Lower lobe of right lung (tissue), 2 donors: ENCODE measurements at regions not wholly inside any gene's neighbourhood (a gene's known extent, or its start where the extent isn't known, plus 50 kb on each side); places are given as distances from the start of the nearest gene placed in this dataset.

Experiments used
- ATAC-seq, 2 donors: fragments of 200-7000 bp; cut with Tn5 transposase; one replicate each; pipeline ENCODE4 v1.9.1; 2020 to 2022; ENCODE audit warnings: mild to moderate bottlenecking in 2 of 2, moderate library complexity in 2 of 2
- DNase-seq: peaks from one replicate; pipeline ENCODE4 v3.0.0-alpha.2; 2020
- H3K27ac ChIP-seq: fragments of 200-600 bp; one replicate; pipeline ENCODE4 v1.8.0; 2022
- H3K27me3 ChIP-seq: fragments of 200-600 bp; one replicate; pipeline ENCODE4 v1.8.0; 2022; ENCODE audit warnings: low read depth
- H3K36me3 ChIP-seq: fragments of 200-600 bp; one replicate; pipeline ENCODE4 v1.8.0; 2022; ENCODE audit warnings: mild to moderate bottlenecking
- H3K4me1 ChIP-seq: fragments of 200-600 bp; one replicate; pipeline ENCODE4 v1.8.0; 2022
- H3K4me3 ChIP-seq: fragments of 200-600 bp; one replicate; pipeline ENCODE4 v1.8.0; 2022; ENCODE audit warnings: mild to moderate bottlenecking
- H3K9me3 ChIP-seq: fragments of 200-600 bp; one replicate; pipeline ENCODE4 v1.8.0; 2022
- intact Hi-C: fragments of 100-400 bp; cut with DNase I; formaldehyde crosslinking; loops from one replicate; pipeline ENCODE4 v1.11.0; 2022
- TF ChIP-seq, protein P1 (sequence below): fragments of 200-600 bp; IDR thresholded peaks from one replicate; pipeline ENCODE4 v1.8.0; 2022; ENCODE audit warnings: antibody characterized with exemption, mild to moderate bottlenecking
- donor health status: DM: no; HTN: yes; CAD: no; lungs with severe emphysema.

- DNase-seq (no peak), ATAC-seq (no peak)
- intact Hi-C loops = no loop called here
- Histone ChIP-seq H3K36me3 (no peaks in the 10 kb centered on the region), H3K4me1 (no peaks in the 10 kb centered on the region), H3K27me3 (no peaks in the 10 kb centered on the region), H3K27ac (no peak overlapping the region), H3K9me3 (no peaks in the 10 kb centered on the region), H3K4me3 (no peak overlapping the region)
- TF ChIP-seq, protein P1, sequence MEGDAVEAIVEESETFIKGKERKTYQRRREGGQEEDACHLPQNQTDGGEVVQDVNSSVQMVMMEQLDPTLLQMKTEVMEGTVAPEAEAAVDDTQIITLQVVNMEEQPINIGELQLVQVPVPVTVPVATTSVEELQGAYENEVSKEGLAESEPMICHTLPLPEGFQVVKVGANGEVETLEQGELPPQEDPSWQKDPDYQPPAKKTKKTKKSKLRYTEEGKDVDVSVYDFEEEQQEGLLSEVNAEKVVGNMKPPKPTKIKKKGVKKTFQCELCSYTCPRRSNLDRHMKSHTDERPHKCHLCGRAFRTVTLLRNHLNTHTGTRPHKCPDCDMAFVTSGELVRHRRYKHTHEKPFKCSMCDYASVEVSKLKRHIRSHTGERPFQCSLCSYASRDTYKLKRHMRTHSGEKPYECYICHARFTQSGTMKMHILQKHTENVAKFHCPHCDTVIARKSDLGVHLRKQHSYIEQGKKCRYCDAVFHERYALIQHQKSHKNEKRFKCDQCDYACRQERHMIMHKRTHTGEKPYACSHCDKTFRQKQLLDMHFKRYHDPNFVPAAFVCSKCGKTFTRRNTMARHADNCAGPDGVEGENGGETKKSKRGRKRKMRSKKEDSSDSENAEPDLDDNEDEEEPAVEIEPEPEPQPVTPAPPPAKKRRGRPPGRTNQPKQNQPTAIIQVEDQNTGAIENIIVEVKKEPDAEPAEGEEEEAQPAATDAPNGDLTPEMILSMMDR = no peak
These were observed 341.2 kb upstream of the CTNND2 start for GRCh38 chr5:12245429-12245828.

DNA sequence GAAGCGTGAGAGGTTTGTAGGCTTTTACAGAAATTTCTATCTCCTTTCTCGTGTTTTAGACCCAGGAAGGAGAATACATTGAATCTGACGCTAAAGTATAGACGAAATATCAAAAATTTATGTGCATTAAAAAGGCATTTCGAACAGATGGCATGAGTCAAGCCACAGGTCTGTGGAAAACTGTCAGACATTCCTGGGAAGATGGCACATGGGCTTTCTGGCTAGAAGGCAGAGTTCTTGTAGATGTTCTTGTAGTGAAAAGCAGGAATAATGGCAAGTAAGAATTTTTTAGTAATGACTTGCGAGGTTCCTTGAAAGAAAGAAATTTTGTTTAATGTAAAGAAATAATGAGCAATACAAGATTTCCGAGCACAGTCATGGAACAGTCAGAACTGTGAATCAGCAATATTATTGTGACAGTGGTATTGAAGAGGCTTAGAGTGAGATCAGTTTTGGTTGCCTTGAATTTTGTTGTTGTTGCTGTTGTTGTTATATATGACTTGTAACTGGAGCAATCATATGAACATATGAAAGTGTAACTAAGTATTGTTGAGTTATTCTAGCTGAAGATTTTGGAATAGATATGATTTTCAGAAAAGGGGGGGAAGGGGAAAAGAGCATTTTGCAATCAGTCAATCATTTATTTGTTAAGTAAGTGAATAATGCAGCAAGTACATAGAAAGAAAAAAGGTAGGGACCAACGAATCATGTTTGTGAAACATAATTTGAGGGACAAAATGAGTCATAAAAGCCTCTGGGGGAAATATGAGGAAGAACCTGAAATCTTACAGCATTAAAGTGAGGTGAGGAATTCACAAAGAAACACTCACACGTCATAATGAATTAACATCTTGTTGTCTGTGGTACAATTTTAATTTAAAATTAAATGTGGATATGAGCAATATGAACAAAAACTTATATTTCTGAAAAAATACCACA, 339.0 kb upstream of the CTNND2 start:
- Histone ChIP-seq H3K27me3 (no peaks in the 10 kb centered on the region), H3K27ac (no peak overlapping the region), H3K4me1 (no peaks in the 10 kb centered on the region), H3K36me3 (no peaks in the 10 kb centered on the region), H3K9me3 (no peaks in the 10 kb centered on the region), H3K4me3 (no peak overlapping the region)
- TF ChIP-seq, protein P1 = no peak
- intact Hi-C loops = no loop called here
- ATAC-seq (no peak), DNase-seq (no peak)

DNA sequence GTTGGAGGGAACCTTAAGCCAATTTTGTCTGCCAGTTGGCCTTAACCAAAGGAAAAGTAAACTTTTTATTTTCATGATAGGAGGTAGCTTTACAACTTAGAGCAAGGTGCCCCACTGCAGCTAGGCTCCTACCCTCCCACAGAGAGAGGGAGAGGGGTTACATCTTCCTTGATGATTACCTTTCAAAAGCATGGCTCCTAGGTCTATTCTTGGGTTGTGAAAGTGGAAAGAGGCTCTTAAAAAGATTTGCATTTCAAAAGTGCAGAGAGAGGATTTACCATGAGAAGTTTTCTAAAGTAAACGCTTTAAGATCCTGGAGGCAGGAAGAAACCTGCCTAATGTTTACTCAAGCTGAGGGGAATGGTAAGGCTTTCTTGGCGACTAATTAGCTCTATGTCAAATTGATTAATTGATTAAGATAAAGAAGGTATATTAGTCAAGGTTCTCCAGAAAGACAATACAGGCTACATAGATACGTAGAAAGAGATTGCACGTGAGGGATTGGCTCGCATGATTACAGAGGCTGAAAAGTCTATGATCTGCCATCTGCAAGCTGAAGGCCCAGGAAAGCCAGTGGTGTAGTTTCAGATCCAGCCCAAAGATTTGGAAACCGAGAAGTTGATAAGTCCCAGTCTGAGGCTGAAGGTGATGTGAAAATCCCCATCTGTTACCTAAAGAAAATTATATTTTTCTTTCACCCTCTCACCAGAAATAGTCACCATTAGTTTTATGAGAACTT, 333.8 kb upstream of the CTNND2 start:
- DNase-seq (no peak), ATAC-seq (no peak)
- Histone ChIP-seq H3K27me3 (no peaks in the 10 kb centered on the region), H3K4me1 (no peaks in the 10 kb centered on the region), H3K4me3 (no peak overlapping the region), H3K36me3 (no peaks in the 10 kb centered on the region), H3K9me3 (no peaks in the 10 kb centered on the region), H3K27ac (no peak overlapping the region)
- TF ChIP-seq, protein P1 = no peak
- intact Hi-C loops = no loop called here

GRCh38 chr5:12230659-12231058, 326.4 kb upstream of the CTNND2 start:
- Histone ChIP-seq H3K27me3 (no peaks in the 10 kb centered on the region), H3K27ac (no peak overlapping the region), H3K4me1 (no peaks in the 10 kb centered on the region), H3K36me3 (no peaks in the 10 kb centered on the region), H3K4me3 (no peak overlapping the region), H3K9me3 (no peaks in the 10 kb centered on the region)
- DNase-seq = no peak
- ATAC-seq = no peak
- intact Hi-C loops = no loop called here
- TF ChIP-seq, protein P1 = no peak

- no peak for DNase-seq
These were observed 312.8 kb upstream of the CTNND2 start for GRCh38 chr5:12217039-12217438.

More at GRCh38 chr5:12217039-12217438, 312.8 kb upstream of the CTNND2 start:
- H3K4me3 ChIP-seq = no peak overlapping the region
- no peak for ATAC-seq
- no peaks in the 10 kb centered on the region for H3K36me3 ChIP-seq
- no peak overlapping the region for H3K27ac ChIP-seq
- no peaks in the 10 kb centered on the region for H3K4me1 ChIP-seq
- no peaks in the 10 kb centered on the region for H3K27me3 ChIP-seq
- peaks cover 9% of the 10 kb centered on the region for H3K9me3 ChIP-seq
- TF ChIP-seq, protein P1 = no peak
- intact Hi-C loops = no loop called here
